HG02840 (cell line): ENCODE measurements at regions not wholly inside any gene's neighbourhood (a gene's known extent, or its start where the extent isn't known, plus 50 kb on each side); places are given as distances from the start of the nearest gene placed in this dataset.
"Not testable (repeated sequence)": the region's sequence is repeated elsewhere in the genome, so short reads cannot be mapped to it uniquely, and the experiment has no call there.

Experiments used
- ATAC-seq: cut with Tn5 transposase; IDR thresholded peaks from one replicate; pipeline ENCODE4 v1.9.1; 2021; ENCODE audit warnings: mild to moderate bottlenecking, moderate library complexity, moderate number of reproducible peaks; ENCODE audit not compliant: unreplicated experiment, low FRiP score

- no peak for ATAC-seq
Measured at GRCh38 chr2:47653902-47654789, 83.4 kb upstream of the KCNK12 start.

GRCh38 chr2:47653036-47653435 lies 82.3 kb upstream of the KCNK12 start:
- ATAC-seq, result no peak

GRCh38 chr2:47652061-47652690 lies 81.4 kb upstream of the KCNK12 start:
- no peak for ATAC-seq

GRCh38 chr2:47651296-47651695 lies 80.5 kb upstream of the KCNK12 start:
- no peak for ATAC-seq

GRCh38 chr2:47650001-47650535 lies 79.3 kb upstream of the KCNK12 start:
- no peak for ATAC-seq

- no peak for ATAC-seq
Measured at GRCh38 chr2:47645246-47645645, 74.5 kb upstream of the KCNK12 start.

- no peak for ATAC-seq
Measured at GRCh38 chr2:47644351-47644750, 73.6 kb upstream of the KCNK12 start.

GRCh38 chr2:47641366-47641765 lies 70.6 kb upstream of the KCNK12 start:
- ATAC-seq, result no peak

- ATAC-seq, result no peak
Measured at GRCh38 chr2:47640356-47640755, 69.6 kb upstream of the KCNK12 start.

GRCh38 chr2:47639467-47639866 lies 68.7 kb upstream of the KCNK12 start:
- no peak for ATAC-seq

GRCh38 chr2:47638430-47638829 lies 67.6 kb upstream of the KCNK12 start:
- no peak for ATAC-seq

- ATAC-seq, result no peak
Measured at GRCh38 chr2:47636596-47637264, 65.9 kb upstream of the KCNK12 start.

GRCh38 chr2:47636176-47636575 lies 65.4 kb upstream of the KCNK12 start:
- ATAC-seq, result no peak

- no peak for ATAC-seq
Measured at GRCh38 chr2:47632754-47633153, 62.0 kb upstream of the KCNK12 start.

- no peak for ATAC-seq
Measured at GRCh38 chr2:47631792-47632398, 61.1 kb upstream of the KCNK12 start.

GRCh38 chr2:47631306-47631705 lies 60.5 kb upstream of the KCNK12 start:
- no peak for ATAC-seq

- ATAC-seq, result no peak
Measured at GRCh38 chr2:47629501-47630460, 59.0 kb upstream of the KCNK12 start.

- no peak for ATAC-seq
Measured at GRCh38 chr2:47628904-47629303, 58.1 kb upstream of the KCNK12 start.

- no peak for ATAC-seq
Measured at GRCh38 chr2:47626664-47627063, 55.9 kb upstream of the KCNK12 start.

- ATAC-seq, result not testable (repeated sequence)
Measured at GRCh38 chr2:47623140-47623539, 52.4 kb upstream of the KCNK12 start.
